ENCODE measurements at regions not wholly inside any gene's neighbourhood (a gene's known extent, or its start where the extent isn't known, plus 50 kb on each side); places are given as distances from the start of the nearest gene placed in this dataset.

DNA sequence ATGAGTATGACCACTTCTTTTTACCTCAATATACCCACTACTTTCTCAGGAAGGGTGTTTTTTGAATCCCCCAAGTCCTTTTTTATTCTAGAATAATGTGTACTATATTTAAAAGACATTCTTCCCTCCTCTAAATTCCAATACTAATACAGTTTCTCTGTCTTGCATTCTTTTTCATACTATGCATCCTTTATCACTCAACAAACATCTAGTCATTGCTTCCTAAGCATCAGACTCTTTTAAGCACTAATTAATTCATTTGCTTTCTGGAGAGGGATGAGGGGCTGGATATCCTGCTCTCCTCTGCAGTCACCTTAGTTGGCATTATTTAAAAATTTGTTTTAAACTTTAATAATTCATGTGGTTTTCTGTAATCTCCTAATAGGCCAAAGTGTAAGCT, 838.8 kb downstream of the KCNT2 start:
- H3K4me3 ChIP-seq, result no peak overlapping the region
- H3K4me2 ChIP-seq, result no peak overlapping the region
- no peaks in the 10 kb centered on the region for H3K9me2 ChIP-seq (replicated peaks; ENCODE audit: insufficient read depth)
- no peaks in the 10 kb centered on the region for H3K36me3 ChIP-seq (replicated peaks; ENCODE audit: insufficient read depth, low read depth)
- H2AFZ ChIP-seq, result no peak overlapping the region
- H3K4me1 ChIP-seq (ENCODE audit: insufficient read depth), result no peaks in the 10 kb centered on the region
- H3K79me2 ChIP-seq, result no peaks in the 10 kb centered on the region
- no peak for DNase-seq (ENCODE audit: low spot score)
- no peak overlapping the region for H3K27ac ChIP-seq
- no peaks in the 10 kb centered on the region for H3K27me3 ChIP-seq
- H3K9me3 ChIP-seq (ENCODE audit: low read depth), result no peaks in the 10 kb centered on the region
- H4K20me1 ChIP-seq (ENCODE audit: insufficient read depth, poor library complexity, severe bottlenecking), result no peaks in the 10 kb centered on the region
- TF ChIP-seq EZH2 (IDR thresholded peaks at IDR 0.05; ENCODE audit: borderline replicate concordance), result no peak
- TF ChIP-seq, protein P1, sequence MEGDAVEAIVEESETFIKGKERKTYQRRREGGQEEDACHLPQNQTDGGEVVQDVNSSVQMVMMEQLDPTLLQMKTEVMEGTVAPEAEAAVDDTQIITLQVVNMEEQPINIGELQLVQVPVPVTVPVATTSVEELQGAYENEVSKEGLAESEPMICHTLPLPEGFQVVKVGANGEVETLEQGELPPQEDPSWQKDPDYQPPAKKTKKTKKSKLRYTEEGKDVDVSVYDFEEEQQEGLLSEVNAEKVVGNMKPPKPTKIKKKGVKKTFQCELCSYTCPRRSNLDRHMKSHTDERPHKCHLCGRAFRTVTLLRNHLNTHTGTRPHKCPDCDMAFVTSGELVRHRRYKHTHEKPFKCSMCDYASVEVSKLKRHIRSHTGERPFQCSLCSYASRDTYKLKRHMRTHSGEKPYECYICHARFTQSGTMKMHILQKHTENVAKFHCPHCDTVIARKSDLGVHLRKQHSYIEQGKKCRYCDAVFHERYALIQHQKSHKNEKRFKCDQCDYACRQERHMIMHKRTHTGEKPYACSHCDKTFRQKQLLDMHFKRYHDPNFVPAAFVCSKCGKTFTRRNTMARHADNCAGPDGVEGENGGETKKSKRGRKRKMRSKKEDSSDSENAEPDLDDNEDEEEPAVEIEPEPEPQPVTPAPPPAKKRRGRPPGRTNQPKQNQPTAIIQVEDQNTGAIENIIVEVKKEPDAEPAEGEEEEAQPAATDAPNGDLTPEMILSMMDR (IDR thresholded peaks at IDR 0.05; ENCODE audit: poor library complexity), result no peak
- no peak for TF ChIP-seq EZH2phosphoT487 (IDR thresholded peaks at IDR 0.05; ENCODE audit: low read depth, severe bottlenecking, unreplicated experiment)

DNA sequence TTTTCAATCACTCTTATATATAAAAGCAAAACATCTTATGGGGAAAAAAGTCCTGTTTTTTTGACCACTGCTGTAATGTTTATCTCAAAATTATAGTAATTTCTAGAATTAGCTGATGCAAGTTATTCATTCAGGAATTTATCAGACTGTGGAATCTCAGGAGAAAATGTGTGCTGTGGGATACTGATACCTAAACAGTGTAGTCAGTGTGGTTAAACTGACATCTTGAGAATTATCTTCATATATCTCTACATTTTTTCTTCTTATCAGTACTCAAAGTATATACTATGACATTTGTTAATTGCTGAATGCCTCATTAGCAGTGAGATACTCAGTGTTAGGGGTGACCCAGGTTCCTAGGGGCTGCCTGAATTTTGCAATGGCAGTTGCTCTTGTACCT, 839.3 kb downstream of the KCNT2 start:
- DNase-seq (ENCODE audit: low spot score), result no peak
- Histone ChIP-seq H3K27me3 (no peaks in the 10 kb centered on the region), H3K4me2 (no peak overlapping the region), H3K4me3 (no peak overlapping the region), H3K9me3 (ENCODE audit: low read depth) (no peaks in the 10 kb centered on the region), H2AFZ (no peak overlapping the region), H3K9me2 (replicated peaks; ENCODE audit: insufficient read depth) (no peaks in the 10 kb centered on the region), H3K79me2 (no peaks in the 10 kb centered on the region), H3K27ac (no peak overlapping the region), H3K4me1 (ENCODE audit: insufficient read depth) (no peaks in the 10 kb centered on the region), H3K36me3 (replicated peaks; ENCODE audit: insufficient read depth, low read depth) (no peaks in the 10 kb centered on the region), H4K20me1 (ENCODE audit: insufficient read depth, poor library complexity, severe bottlenecking) (no peaks in the 10 kb centered on the region)
- TF ChIP-seq EZH2 (IDR thresholded peaks at IDR 0.05; ENCODE audit: borderline replicate concordance), result no peak
- TF ChIP-seq, protein P1 (IDR thresholded peaks at IDR 0.05; ENCODE audit: poor library complexity), result no peak
- no peak for TF ChIP-seq EZH2phosphoT487 (IDR thresholded peaks at IDR 0.05; ENCODE audit: low read depth, severe bottlenecking, unreplicated experiment)

DNA sequence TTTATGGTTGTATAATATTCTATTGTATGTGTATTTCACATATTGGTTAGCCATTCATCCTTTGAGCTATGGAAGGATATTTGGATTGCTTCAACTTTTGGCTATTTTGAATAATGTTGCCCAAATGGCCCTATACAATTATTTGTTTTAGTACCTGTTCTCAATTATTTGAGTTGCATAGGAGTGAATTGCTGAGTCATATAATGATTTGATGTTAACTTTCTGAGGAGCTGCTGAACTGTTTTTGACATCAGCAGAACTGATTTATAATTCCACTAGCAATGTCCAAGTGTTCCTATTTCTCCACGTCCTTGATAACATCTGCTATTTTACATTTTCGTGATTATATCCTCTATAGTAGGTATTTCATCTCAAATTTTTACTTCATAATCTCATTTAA, 839.9 kb downstream of the KCNT2 start:
- no peaks in the 10 kb centered on the region for H3K4me1 ChIP-seq (ENCODE audit: insufficient read depth)
- no peaks in the 10 kb centered on the region for H3K79me2 ChIP-seq
- no peak overlapping the region for H3K4me2 ChIP-seq
- H3K27ac ChIP-seq, result no peak overlapping the region
- H3K9me2 ChIP-seq (replicated peaks; ENCODE audit: insufficient read depth), result no peaks in the 10 kb centered on the region
- no peaks in the 10 kb centered on the region for H3K27me3 ChIP-seq
- H4K20me1 ChIP-seq (ENCODE audit: insufficient read depth, poor library complexity, severe bottlenecking), result no peaks in the 10 kb centered on the region
- TF ChIP-seq, protein P1 (IDR thresholded peaks at IDR 0.05; ENCODE audit: poor library complexity), result no peak
- TF ChIP-seq EZH2 (IDR thresholded peaks at IDR 0.05; ENCODE audit: borderline replicate concordance), result no peak
- TF ChIP-seq EZH2phosphoT487 (IDR thresholded peaks at IDR 0.05; ENCODE audit: low read depth, severe bottlenecking, unreplicated experiment), result no peak
- WGBS (ENCODE audit: low lambda C conversion rate, missing lambda C conversion rate), result 68% methylated on average over 2 of the region's 2 CpGs
- H3K4me3 ChIP-seq, result no peak overlapping the region
- no peak for DNase-seq (ENCODE audit: low spot score)
- no peaks in the 10 kb centered on the region for H3K9me3 ChIP-seq (ENCODE audit: low read depth)
- H2AFZ ChIP-seq, result no peak overlapping the region
- H3K36me3 ChIP-seq (replicated peaks; ENCODE audit: insufficient read depth, low read depth), result no peaks in the 10 kb centered on the region

DNA sequence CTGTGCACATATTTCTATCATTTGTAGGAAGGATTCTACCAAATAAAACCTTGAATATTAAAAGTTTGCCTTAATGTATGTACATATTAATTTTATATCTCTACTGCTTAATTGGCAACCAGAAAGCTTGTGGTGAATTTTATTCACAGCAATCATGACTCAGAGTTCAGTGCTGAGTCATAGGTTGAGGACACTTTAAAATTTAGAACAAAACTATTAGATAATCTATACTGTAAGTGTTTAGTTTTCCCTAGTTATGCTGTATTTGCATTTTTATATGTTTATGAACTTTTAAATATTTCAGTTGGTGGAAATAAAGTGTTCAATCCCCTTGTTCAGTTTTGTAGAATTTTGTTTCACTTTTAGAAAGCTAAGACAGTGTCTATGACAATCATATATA, 841.5 kb downstream of the KCNT2 start:
- no peaks in the 10 kb centered on the region for H3K27me3 ChIP-seq
- TF ChIP-seq EZH2phosphoT487 (IDR thresholded peaks at IDR 0.05; ENCODE audit: low read depth, severe bottlenecking, unreplicated experiment), result no peak
- TF ChIP-seq, protein P1 (IDR thresholded peaks at IDR 0.05; ENCODE audit: poor library complexity), result no peak
- TF ChIP-seq EZH2 (IDR thresholded peaks at IDR 0.05; ENCODE audit: borderline replicate concordance), result no peak

More for the DNA sequence above, 841.5 kb downstream of the KCNT2 start:
- no peaks in the 10 kb centered on the region for H3K79me2 ChIP-seq
- H3K9me3 ChIP-seq (ENCODE audit: low read depth), result no peaks in the 10 kb centered on the region
- no peaks in the 10 kb centered on the region for H3K36me3 ChIP-seq (replicated peaks; ENCODE audit: insufficient read depth, low read depth)
- H4K20me1 ChIP-seq (ENCODE audit: insufficient read depth, poor library complexity, severe bottlenecking), result no peaks in the 10 kb centered on the region
- no peak overlapping the region for H3K27ac ChIP-seq
- H2AFZ ChIP-seq, result no peak overlapping the region
- H3K4me3 ChIP-seq, result no peak overlapping the region
- no peak overlapping the region for H3K4me2 ChIP-seq
- H3K9me2 ChIP-seq (replicated peaks; ENCODE audit: insufficient read depth), result no peaks in the 10 kb centered on the region
- H3K4me1 ChIP-seq (ENCODE audit: insufficient read depth), result no peaks in the 10 kb centered on the region
- DNase-seq (ENCODE audit: low spot score), result no peak
